B cell (primary cell): ENCODE measurements at regions not wholly inside any gene's neighbourhood (a gene's known extent, or its start where the extent isn't known, plus 50 kb on each side); places are given as distances from the start of the nearest gene placed in this dataset.

ENCODE experiments used
- EZH2 ChIP-seq: IDR thresholded peaks from 2 replicates; pipeline ENCODE4 v1.6.1; 2012; ENCODE audit warnings: borderline replicate concordance, low read depth, mild to moderate bottlenecking, moderate library complexity, low read length; ENCODE audit not compliant: insufficient read depth, poor library complexity, severe bottlenecking
- TF ChIP-seq, protein P1 (sequence below): fragments of 200-600 bp; IDR thresholded peaks from one replicate; pipeline ENCODE4 v1.8.0; 2022; ENCODE audit warnings: antibody characterized with exemption, mild to moderate bottlenecking

DNA sequence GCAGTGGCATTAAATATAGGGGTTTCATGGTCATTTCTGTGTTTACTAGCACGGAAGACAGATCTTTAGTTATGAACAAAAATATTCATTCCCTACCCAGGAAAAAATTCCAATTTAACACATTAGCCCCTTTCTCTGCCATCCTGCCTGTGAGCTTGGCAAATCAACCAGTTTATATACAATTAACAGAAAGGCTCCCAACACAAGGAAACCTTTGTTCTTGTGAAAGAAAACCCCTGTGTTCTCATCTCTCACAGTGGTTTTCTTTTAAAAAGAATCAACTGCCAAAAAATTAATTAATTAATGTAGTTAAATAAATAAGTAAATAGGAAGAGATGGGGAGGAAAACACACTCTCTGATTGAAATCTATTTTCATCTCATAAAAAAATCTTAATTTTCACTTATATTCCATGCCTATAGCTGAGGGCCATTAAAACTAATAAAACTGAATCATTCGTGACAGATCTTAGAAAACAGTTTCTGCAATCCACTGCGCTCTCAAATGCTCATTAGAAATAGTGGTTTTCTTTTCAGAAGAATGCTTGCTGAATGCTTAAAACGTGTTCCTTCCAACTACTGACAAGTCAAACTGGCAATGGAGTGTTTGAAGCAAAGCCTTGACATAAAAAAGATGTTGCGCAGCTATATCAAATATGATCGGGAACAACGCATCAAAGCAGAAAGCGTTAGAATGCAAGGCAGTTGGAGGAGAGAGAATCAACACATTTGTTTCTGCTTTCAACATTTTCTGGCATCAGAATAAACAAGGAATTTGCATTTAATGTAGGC, 387.7 kb downstream of the TLR4 start:
- no peak for TF ChIP-seq EZH2
- TF ChIP-seq, protein P1, sequence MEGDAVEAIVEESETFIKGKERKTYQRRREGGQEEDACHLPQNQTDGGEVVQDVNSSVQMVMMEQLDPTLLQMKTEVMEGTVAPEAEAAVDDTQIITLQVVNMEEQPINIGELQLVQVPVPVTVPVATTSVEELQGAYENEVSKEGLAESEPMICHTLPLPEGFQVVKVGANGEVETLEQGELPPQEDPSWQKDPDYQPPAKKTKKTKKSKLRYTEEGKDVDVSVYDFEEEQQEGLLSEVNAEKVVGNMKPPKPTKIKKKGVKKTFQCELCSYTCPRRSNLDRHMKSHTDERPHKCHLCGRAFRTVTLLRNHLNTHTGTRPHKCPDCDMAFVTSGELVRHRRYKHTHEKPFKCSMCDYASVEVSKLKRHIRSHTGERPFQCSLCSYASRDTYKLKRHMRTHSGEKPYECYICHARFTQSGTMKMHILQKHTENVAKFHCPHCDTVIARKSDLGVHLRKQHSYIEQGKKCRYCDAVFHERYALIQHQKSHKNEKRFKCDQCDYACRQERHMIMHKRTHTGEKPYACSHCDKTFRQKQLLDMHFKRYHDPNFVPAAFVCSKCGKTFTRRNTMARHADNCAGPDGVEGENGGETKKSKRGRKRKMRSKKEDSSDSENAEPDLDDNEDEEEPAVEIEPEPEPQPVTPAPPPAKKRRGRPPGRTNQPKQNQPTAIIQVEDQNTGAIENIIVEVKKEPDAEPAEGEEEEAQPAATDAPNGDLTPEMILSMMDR = no peak
